Mammary epithelial cell (primary cell): ENCODE measurements at regions not wholly inside any gene's neighbourhood (a gene's known extent, or its start where the extent isn't known, plus 50 kb on each side); places are given as distances from the start of the nearest gene placed in this dataset.

Experiments used
- CTCF ChIP-seq, 2 donors: IDR thresholded peaks in 1 of 2; conservative IDR thresholded peaks in 1 of 2; 2 replicates each; pipeline ENCODE4 v1.5.1; 2011 to 2012; ENCODE audit warnings: inconsistent platforms in 2 of 2, low read length in 2 of 2, mild to moderate bottlenecking in 2 of 2, control low read depth in 1 of 2, low read depth in 1 of 2; ENCODE audit not compliant: insufficient read depth in 1 of 2; ENCODE audit errors: extremely low read depth in 1 of 2
- EZH2 ChIP-seq: IDR thresholded peaks from 2 replicates; pipeline ENCODE4 v1.6.1; 2012; ENCODE audit warnings: low read length, inconsistent platforms, borderline replicate concordance

GRCh38 chr3:148234536-148234935, 463.2 kb upstream of the AGTR1 start:
- TF ChIP-seq CTCF (conservative IDR thresholded peaks at IDR 0.05 in 1 of 2, IDR thresholded peaks at IDR 0.05 in 1 of 2; ENCODE audit: extremely low read depth in 1 of 2, insufficient read depth in 1 of 2, low read depth in 1 of 2, low read length in 2 of 2): no peak
- TF ChIP-seq EZH2: no peak
